HG03460 (cell line): ENCODE measurements at regions not wholly inside any gene's neighbourhood (a gene's known extent, or its start where the extent isn't known, plus 50 kb on each side); places are given as distances from the start of the nearest gene placed in this dataset.

Experiments used
- ATAC-seq: cut with Tn5 transposase; IDR thresholded peaks from one replicate; pipeline ENCODE4 v1.9.1; 2021; ENCODE audit not compliant: unreplicated experiment

GRCh38 chr6:12648171-12648570 is 68.4 kb upstream of the PHACTR1 start:
- ATAC-seq, result no peak

- ATAC-seq, result no peak
These were observed 67.2 kb upstream of the PHACTR1 start for GRCh38 chr6:12649325-12649724.

GRCh38 chr6:12653486-12653885 is 63.1 kb upstream of the PHACTR1 start:
- ATAC-seq, result no peak

GRCh38 chr6:12654107-12654506 is 62.5 kb upstream of the PHACTR1 start:
- ATAC-seq, result no peak

GRCh38 chr6:12654514-12654913 is 62.1 kb upstream of the PHACTR1 start:
- no peak for ATAC-seq

GRCh38 chr6:12656906-12657305 is 59.7 kb upstream of the PHACTR1 start:
- no peak for ATAC-seq

- ATAC-seq, result no peak
These were observed 58.7 kb upstream of the PHACTR1 start for GRCh38 chr6:12657884-12658283.

GRCh38 chr6:12661432-12662089 is 55.0 kb upstream of the PHACTR1 start:
- ATAC-seq, result no peak
